Left kidney (tissue), 1 donor: ENCODE measurements at regions not wholly inside any gene's neighbourhood (a gene's known extent, or its start where the extent isn't known, plus 50 kb on each side); places are given as distances from the start of the nearest gene placed in this dataset.
"Not testable (repeated sequence)": the region's sequence is repeated elsewhere in the genome, so short reads cannot be mapped to it uniquely, and the experiment has no call there.

Experiments used
- DNase-seq: peaks from one replicate; pipeline ENCODE4 v3.0.0-alpha.2; 2013

- DNase-seq, result peak; percentile 50
Observed at GRCh38 chr7:5121256-5121655, 68.8 kb upstream of the WIPI2 start.

GRCh38 chr7:5131238-5131637 lies 58.8 kb upstream of the WIPI2 start:
- not testable (repeated sequence) for DNase-seq

GRCh38 chr7:5132539-5132938 lies 57.5 kb upstream of the WIPI2 start:
- no peak for DNase-seq

- peak; percentile 4 for DNase-seq
Observed at GRCh38 chr7:5139998-5140397, 50.0 kb upstream of the WIPI2 start.
